Lower lobe of right lung (tissue), 2 donors: ENCODE measurements at regions not wholly inside any gene's neighbourhood (a gene's known extent, or its start where the extent isn't known, plus 50 kb on each side); places are given as distances from the start of the nearest gene placed in this dataset.

Experiments
- ATAC-seq, 2 donors: fragments of 200-7000 bp; cut with Tn5 transposase; one replicate each; pipeline ENCODE4 v1.9.1; 2020 to 2022; ENCODE audit warnings: mild to moderate bottlenecking in 2 of 2, moderate library complexity in 2 of 2
- DNase-seq: peaks from one replicate; pipeline ENCODE4 v3.0.0-alpha.2; 2020
- H3K27ac ChIP-seq: fragments of 200-600 bp; one replicate; pipeline ENCODE4 v1.8.0; 2022
- H3K27me3 ChIP-seq: fragments of 200-600 bp; one replicate; pipeline ENCODE4 v1.8.0; 2022; ENCODE audit warnings: low read depth
- H3K36me3 ChIP-seq: fragments of 200-600 bp; one replicate; pipeline ENCODE4 v1.8.0; 2022; ENCODE audit warnings: mild to moderate bottlenecking
- H3K4me1 ChIP-seq: fragments of 200-600 bp; one replicate; pipeline ENCODE4 v1.8.0; 2022
- H3K4me3 ChIP-seq: fragments of 200-600 bp; one replicate; pipeline ENCODE4 v1.8.0; 2022; ENCODE audit warnings: mild to moderate bottlenecking
- H3K9me3 ChIP-seq: fragments of 200-600 bp; one replicate; pipeline ENCODE4 v1.8.0; 2022
- CTCF ChIP-seq: fragments of 200-600 bp; IDR thresholded peaks from one replicate; pipeline ENCODE4 v1.8.0; 2022; ENCODE audit warnings: antibody characterized with exemption, mild to moderate bottlenecking
- intact Hi-C: fragments of 100-400 bp; cut with DNase I; formaldehyde crosslinking; loops from one replicate; pipeline ENCODE4 v1.11.0; 2022
- donor health status: DM: no; HTN: yes; CAD: no; lungs with severe emphysema.

DNA sequence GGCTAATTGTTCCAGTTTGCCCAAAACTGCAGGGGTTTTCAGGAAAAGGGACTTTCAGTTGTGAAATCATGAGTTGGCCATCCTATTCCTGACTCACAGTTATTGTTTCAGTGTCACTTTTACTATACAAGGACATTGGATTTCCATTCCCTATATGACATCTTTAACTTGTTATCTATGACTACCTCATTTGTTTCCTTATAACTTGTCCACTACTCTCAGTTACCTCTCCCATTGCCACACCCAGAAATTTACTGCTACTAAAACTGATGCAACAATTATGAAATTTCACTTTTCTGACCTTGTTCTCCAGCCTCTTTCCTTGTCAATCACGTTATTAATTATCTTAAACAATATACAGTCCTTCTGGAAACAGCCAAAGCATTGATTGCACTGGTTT is 116.5 kb upstream of the ZNF804A start:
- no peak for ATAC-seq
- no peaks in the 10 kb centered on the region for H3K4me1 ChIP-seq
- no peak for DNase-seq
- no peak overlapping the region for H3K4me3 ChIP-seq
- no peak for TF ChIP-seq CTCF
- H3K36me3 ChIP-seq, result no peaks in the 10 kb centered on the region
- H3K9me3 ChIP-seq, result no peaks in the 10 kb centered on the region
- H3K27me3 ChIP-seq, result no peaks in the 10 kb centered on the region
- intact Hi-C loops, result no loop called here
- H3K27ac ChIP-seq, result no peak overlapping the region

DNA sequence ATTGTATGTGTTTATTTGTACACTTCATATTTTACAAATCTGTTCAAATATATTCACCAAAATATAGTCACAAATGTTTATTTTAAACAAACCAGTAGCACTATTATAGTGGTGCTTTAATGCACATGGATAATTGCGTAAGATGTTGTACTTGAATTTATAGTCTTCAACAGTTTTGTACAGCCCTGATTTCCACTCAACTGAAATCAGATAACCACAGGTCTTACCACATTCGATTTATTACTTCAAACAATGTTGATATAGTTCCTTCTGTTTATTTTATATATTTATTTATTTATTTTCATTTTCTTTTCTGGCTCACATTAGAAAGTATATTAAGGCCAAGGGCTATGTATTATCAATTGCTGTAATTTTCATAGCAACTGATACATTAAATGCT is 99.4 kb upstream of the ZNF804A start:
- no peak for DNase-seq
- Histone ChIP-seq H3K27ac (no peak overlapping the region), H3K9me3 (no peaks in the 10 kb centered on the region), H3K4me1 (no peaks in the 10 kb centered on the region), H3K4me3 (no peak overlapping the region), H3K36me3 (no peaks in the 10 kb centered on the region), H3K27me3 (no peaks in the 10 kb centered on the region)
- no peak for TF ChIP-seq CTCF
- intact Hi-C loops, result no loop called here
- no peak for ATAC-seq

GRCh38 chr2:184504252-184504651 is 94.1 kb upstream of the ZNF804A start:
- no peak overlapping the region for H3K4me3 ChIP-seq
- no peak for DNase-seq
- ATAC-seq, result no peak
- no peaks in the 10 kb centered on the region for H3K9me3 ChIP-seq
- no peaks in the 10 kb centered on the region for H3K27me3 ChIP-seq
- H3K27ac ChIP-seq, result no peak overlapping the region
- intact Hi-C loops, result no loop called here
- no peak for TF ChIP-seq CTCF
- H3K4me1 ChIP-seq, result no peaks in the 10 kb centered on the region
- H3K36me3 ChIP-seq, result no peaks in the 10 kb centered on the region

GRCh38 chr2:184507254-184507653 is 91.1 kb upstream of the ZNF804A start:
- ATAC-seq (no peak), DNase-seq (no peak)
- intact Hi-C loops, result no loop called here
- TF ChIP-seq CTCF, result no peak
- no peaks in the 10 kb centered on the region for H3K4me1 ChIP-seq
- H3K27ac ChIP-seq, result no peak overlapping the region
- H3K27me3 ChIP-seq, result no peaks in the 10 kb centered on the region
- H3K36me3 ChIP-seq, result no peaks in the 10 kb centered on the region
- H3K9me3 ChIP-seq, result no peaks in the 10 kb centered on the region
- H3K4me3 ChIP-seq, result no peak overlapping the region

GRCh38 chr2:184517402-184517801 is 80.9 kb upstream of the ZNF804A start:
- Histone ChIP-seq H3K9me3 (no peaks in the 10 kb centered on the region), H3K27ac (no peak overlapping the region), H3K4me3 (no peak overlapping the region), H3K36me3 (no peaks in the 10 kb centered on the region), H3K27me3 (no peaks in the 10 kb centered on the region), H3K4me1 (no peaks in the 10 kb centered on the region)
- ATAC-seq (no peak), DNase-seq (no peak)
- intact Hi-C loops, result no loop called here
- no peak for TF ChIP-seq CTCF

- Histone ChIP-seq H3K4me3 (no peak overlapping the region), H3K9me3 (no peaks in the 10 kb centered on the region), H3K27me3 (no peaks in the 10 kb centered on the region), H3K4me1 (no peaks in the 10 kb centered on the region), H3K27ac (no peak overlapping the region), H3K36me3 (no peaks in the 10 kb centered on the region)
- intact Hi-C loops, result no loop called here
- ATAC-seq, result no peak
- TF ChIP-seq CTCF, result no peak
- DNase-seq, result no peak
These were observed 77.9 kb upstream of the ZNF804A start for GRCh38 chr2:184520441-184520840.
